IMR-90 (cell line): ENCODE measurements at regions not wholly inside any gene's neighbourhood (a gene's known extent, or its start where the extent isn't known, plus 50 kb on each side); places are given as distances from the start of the nearest gene placed in this dataset.

Source experiments
- ATAC-seq: fragments of 200-7000 bp; cut with Tn5 transposase; 2 replicates; pipeline ENCODE4 v1.9.1; 2020; ENCODE audit warnings: low read depth, mild to moderate bottlenecking, moderate library complexity
- BruUV-seq: library from RNA; stranded (reverse); fragments of 400-500 nt; replicated peaks from 2 replicates; lab custom pipeline; 2021; lab: Mats Ljungman, UMichigan
- CTCF ChIA-PET: fragments of 300-600 bp; formaldehyde crosslinking; extraction: SDS; loops from one replicate; lab custom pipeline; 2021; ENCODE audit warnings: antibody characterized with exemption; lab: Yijun Ruan, JAX
- POLR2A ChIA-PET: fragments of 300-600 bp; sonication (Branson Sonifier 250); formaldehyde crosslinking; loops from one replicate; lab custom pipeline; 2022; ENCODE audit warnings: antibody characterized with exemption; ENCODE audit not compliant: unreplicated experiment; lab: Charles Lee
- DNase-seq: peaks from one replicate; pipeline ENCODE4 v3.0.0; 2013
- H2AFZ ChIP-seq: replicated peaks from 2 replicates; pipeline ENCODE3; 2013; ENCODE audit warnings: low read length, mild to moderate bottlenecking; ENCODE audit not compliant: poor library complexity
- H2AK5ac ChIP-seq: 2 replicates; pipeline ENCODE4 v1.6.1; 2013; ENCODE audit warnings: low read depth, low read length, inconsistent platforms
- H2AK9ac ChIP-seq: replicated peaks from 2 replicates; pipeline ENCODE3; 2013; ENCODE audit warnings: mild to moderate bottlenecking, low read depth, low read length, moderate library complexity; ENCODE audit not compliant: poor library complexity
- H2BK120ac ChIP-seq: 2 replicates; pipeline ENCODE4 v1.6.1; 2013; ENCODE audit warnings: low read depth, low read length, inconsistent platforms
- H2BK15ac ChIP-seq: 3 replicates; pipeline ENCODE4 v1.6.1; 2013; ENCODE audit warnings: low read depth, low read length, inconsistent platforms
- H2BK20ac ChIP-seq: 2 replicates; pipeline ENCODE4 v1.6.1; 2013; ENCODE audit warnings: low read depth, mild to moderate bottlenecking, inconsistent platforms, low read length, moderate library complexity
- H2BK5ac ChIP-seq: 2 replicates; pipeline ENCODE4 v1.6.1; 2013; ENCODE audit warnings: mild to moderate bottlenecking, low read depth, low read length, inconsistent platforms; ENCODE audit not compliant: poor library complexity, severe bottlenecking
- H3K14ac ChIP-seq: replicated peaks from 2 replicates; pipeline ENCODE4 v1.6.1; 2013; ENCODE audit warnings: low read depth, low read length, inconsistent platforms
- H3K18ac ChIP-seq: 2 replicates; pipeline ENCODE4 v1.6.1; 2013; ENCODE audit warnings: low read depth, low read length, control low read depth
- H3K23ac ChIP-seq: 2 replicates; pipeline ENCODE4 v1.6.1; 2013; ENCODE audit warnings: low read depth, low read length, inconsistent platforms
- H3K27ac ChIP-seq: 2 replicates; pipeline ENCODE4 v1.5.1; 2013; ENCODE audit warnings: mild to moderate bottlenecking, control low read depth, low read length; ENCODE audit not compliant: insufficient read depth
- H3K27me3 ChIP-seq: 2 replicates; pipeline ENCODE4 v1.6.1; 2013; ENCODE audit warnings: low read length; ENCODE audit not compliant: control insufficient read depth, insufficient read depth
- H3K36me3 ChIP-seq: 2 replicates; pipeline ENCODE4 v1.6.1; 2013; ENCODE audit warnings: low read length, mixed read lengths; ENCODE audit not compliant: control insufficient read depth, insufficient read depth
- H3K4ac ChIP-seq: 2 replicates; pipeline ENCODE4 v1.6.1; 2013; ENCODE audit warnings: low read depth, low read length, inconsistent platforms
- H3K4me1 ChIP-seq: 2 replicates; pipeline ENCODE4 v1.6.1; 2013; ENCODE audit warnings: low read length, mixed read lengths; ENCODE audit not compliant: control insufficient read depth, insufficient read depth
- H3K4me2 ChIP-seq: 2 replicates; pipeline ENCODE4 v1.6.1; 2013; ENCODE audit warnings: low read depth, mild to moderate bottlenecking, control low read depth, low read length, moderate library complexity
- H3K4me3 ChIP-seq: 2 replicates; pipeline ENCODE4 v1.5.1; 2013; ENCODE audit warnings: low read depth, mild to moderate bottlenecking, control low read depth, low read length, moderate library complexity; ENCODE audit not compliant: insufficient read depth
- H3K56ac ChIP-seq: 2 replicates; pipeline ENCODE4 v1.6.1; 2013; ENCODE audit warnings: low read length, inconsistent platforms; ENCODE audit not compliant: insufficient read depth; ENCODE audit errors: extremely low read depth
- H3K79me1 ChIP-seq, 2 experiments: 2 replicates each; pipeline ENCODE4 v1.6.1; 2013; ENCODE audit warnings: low read length in 2 of 2, inconsistent platforms in 1 of 2, low read depth in 1 of 2
- H3K9ac ChIP-seq: 2 replicates; pipeline ENCODE4 v1.6.1; 2013; ENCODE audit warnings: low read depth, low read length, control low read depth
- H3K9me1 ChIP-seq: 2 replicates; pipeline ENCODE4 v1.6.1; 2013; ENCODE audit warnings: low read length, inconsistent platforms; ENCODE audit not compliant: insufficient read depth
- H3K9me3 ChIP-seq: 2 replicates; pipeline ENCODE4 v1.6.1; 2013; ENCODE audit warnings: low read length; ENCODE audit not compliant: control insufficient read depth, insufficient read depth
- H4K20me1 ChIP-seq: 2 replicates; pipeline ENCODE4 v1.6.1; 2013; ENCODE audit warnings: low read length, inconsistent platforms; ENCODE audit not compliant: insufficient read depth
- H4K5ac ChIP-seq: 2 replicates; pipeline ENCODE4 v1.6.1; 2013; ENCODE audit warnings: mild to moderate bottlenecking, low read depth, low read length, control low read depth
- H4K8ac ChIP-seq, 2 experiments: 2 replicates each; pipeline ENCODE4 v1.6.1; 2013; ENCODE audit warnings: low read depth in 2 of 2, low read length in 2 of 2, control low read depth in 1 of 2, inconsistent platforms in 1 of 2
- H4K91ac ChIP-seq: 2 replicates; pipeline ENCODE4 v1.6.1; 2013; ENCODE audit warnings: low read depth, low read length, inconsistent platforms; ENCODE audit not compliant: insufficient read depth
- BHLHE40 ChIP-seq: fragments of 150-350 bp; IDR thresholded peaks from 2 replicates; pipeline ENCODE4 v1.6.1; 2016; ENCODE audit warnings: mild to moderate bottlenecking, low read depth, low read length
- MAFK ChIP-seq: IDR thresholded peaks from 2 replicates; pipeline ENCODE4 v1.6.1; 2012; ENCODE audit warnings: low read depth, low read length, improper control_type of control experiment
- MAZ ChIP-seq: IDR thresholded peaks from 2 replicates; pipeline ENCODE4 v1.6.1; 2012; ENCODE audit warnings: low read depth, mild to moderate bottlenecking, low read length, improper control_type of control experiment, moderate library complexity, borderline replicate concordance
- RCOR1 ChIP-seq: IDR thresholded peaks from 2 replicates; pipeline ENCODE4 v1.6.1; 2012; ENCODE audit warnings: mild to moderate bottlenecking, low read length, improper control_type of control experiment; ENCODE audit not compliant: insufficient replicate concordance
- RFX5 ChIP-seq: IDR thresholded peaks from 2 replicates; pipeline ENCODE4 v1.8.0; 2012; ENCODE audit warnings: low read depth, mild to moderate bottlenecking, low read length, moderate library complexity
- SMC3 ChIP-seq: fragments of 150-350 bp; IDR thresholded peaks from 2 replicates; pipeline ENCODE4 v1.6.1; 2016; ENCODE audit warnings: low read depth, mild to moderate bottlenecking, antibody characterized with exemption, low read length, moderate library complexity
- WGBS, 2 experiments: methylation state at CpG; one replicate each; pipeline versions ENCODE4 v1.1.5 to v1.1.7; 2013; ENCODE audit warnings: missing lambda C conversion rate in 2 of 2; ENCODE audit not compliant: insufficient read length in 1 of 2; ENCODE audit errors: extremely low coverage in 2 of 2; 5-methylcytosine and 5-hydroxymethylcytosine counted together
- dilution Hi-C: fragments of 300-500 bp; cut with HindIII; formaldehyde crosslinking; loops from one replicate; pipeline ENCODE4 v1.14.3; 2018; ENCODE audit warnings: low sequenced_read_pairs; ENCODE audit not compliant: unreplicated experiment
- in situ Hi-C: fragments of 300-500 bp; cut with MboI; formaldehyde crosslinking; loops from 3 replicates; pipeline ENCODE4 v1.14.3; 2019; ENCODE audit warnings: low sequenced_read_pairs, inconsistent platforms, mixed read lengths
- intact Hi-C: fragments of 100-400 bp; cut with micrococcal nuclease; formaldehyde crosslinking; loops from 2 replicates; pipeline ENCODE4 v1.10.0; 2022
- TF ChIP-seq, protein P1 (sequence below): conservative IDR thresholded peaks from 2 replicates; pipeline ENCODE4 v1.5.1; 2012; ENCODE audit warnings: mild to moderate bottlenecking, low read depth, low read length, improper control_type of control experiment
- TF ChIP-seq, protein P2 (sequence below): fragments of 150-350 bp; IDR thresholded peaks from 2 replicates; pipeline ENCODE4 v1.6.1; 2017; ENCODE audit warnings: mild to moderate bottlenecking, antibody characterized with exemption, low read length, low read depth

DNA sequence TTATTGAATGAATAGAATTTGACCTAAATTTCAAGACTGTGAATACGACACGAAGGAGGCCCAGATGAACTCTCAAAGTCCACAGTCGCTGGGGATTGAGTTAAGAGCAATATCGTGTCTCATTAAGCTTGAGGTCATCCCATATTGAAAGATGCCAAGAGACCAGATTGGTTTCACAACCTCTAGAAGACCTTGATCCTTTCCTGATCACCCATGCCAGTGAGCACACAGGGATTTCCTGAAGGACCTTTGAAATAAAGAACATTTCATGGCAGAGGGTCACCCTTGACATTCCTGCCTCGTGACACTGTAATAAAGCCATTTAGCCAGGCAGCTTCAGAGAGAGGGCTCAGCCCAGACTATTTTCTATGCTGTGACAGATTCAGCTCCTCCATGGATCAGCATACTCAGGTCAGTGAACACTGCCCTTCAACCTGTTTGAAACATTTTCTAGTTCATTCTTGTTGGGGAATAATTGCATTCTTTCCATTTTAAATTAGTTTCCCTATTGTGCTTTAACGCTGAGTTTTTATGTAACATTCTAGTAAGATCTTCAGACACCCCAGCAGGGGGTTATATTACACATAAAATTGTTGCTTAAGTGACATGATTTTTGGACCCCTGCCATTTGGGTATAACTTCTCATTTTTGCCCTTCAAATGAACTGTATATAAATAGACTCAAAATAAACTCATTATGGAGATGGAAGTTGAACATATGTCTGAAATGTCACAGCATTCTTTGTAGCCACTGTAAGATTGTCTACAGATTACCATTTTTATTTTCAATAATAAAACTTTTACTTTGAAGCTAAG is 213.2 kb downstream of the C12orf50 start:
- CTCF ChIA-PET, result no interaction called here
- no TSS peak for BruUV-seq
- no peak overlapping the region for H3K9ac ChIP-seq

More for the DNA sequence above, 213.2 kb downstream of the C12orf50 start:
- in situ Hi-C loops (no loop called here), intact Hi-C loops (no loop called here), dilution Hi-C loops (no loop called here)
- DNase-seq (peak; percentile 43), ATAC-seq (no peak)
- POLR2A ChIA-PET, result interaction anchor here (0.6 kb wide), 1 partner anchor 1363 kb away, joined by 3 read pairs; no protein-coding TSS in a partner anchor
- Histone ChIP-seq H4K91ac (peak overlapping the region; percentile 76), H2AFZ (no peak overlapping the region), H4K5ac (peak overlapping the region; percentile 98), H4K20me1 (no peaks in the 10 kb centered on the region), H2BK15ac (peak overlapping the region; percentile 78; the same call in 2 of the 3 replicates), H3K4me1 (peaks cover 15% of the 10 kb centered on the region), H3K79me1 (no peaks in the 10 kb centered on the region), H3K4ac (peak overlapping the region; percentile 59), H3K18ac (peak overlapping the region; percentile 98), H2BK5ac (peak overlapping the region; percentile 99), H3K36me3 (no peaks in the 10 kb centered on the region), H2BK20ac (peak overlapping the region; percentile 91), H3K23ac (0 out of 2 replicates have a peak overlapping the region, but pooled peaks have one; percentile 10), H4K8ac (peak overlapping the region; percentile 33 to 42; a peak in 2 of 4 replicates), H3K27me3 (no peaks in the 10 kb centered on the region), H3K4me3 (no peak overlapping the region), H3K9me3 (no peaks in the 10 kb centered on the region), H2BK120ac (peak overlapping the region; percentile 81), H3K14ac (peak overlapping the region; percentile 88), H2AK9ac (no peak overlapping the region), H2AK5ac (peak overlapping the region; percentile 80), H3K56ac (no peak overlapping the region), H3K4me2 (no peak overlapping the region), H3K9me1 (peaks cover 11% of the 10 kb centered on the region; the same call in 1 of the 2 replicates), H3K27ac (peak overlapping the region; percentile 47; the same call in 1 of the 2 replicates)
- TF ChIP-seq, protein P1, sequence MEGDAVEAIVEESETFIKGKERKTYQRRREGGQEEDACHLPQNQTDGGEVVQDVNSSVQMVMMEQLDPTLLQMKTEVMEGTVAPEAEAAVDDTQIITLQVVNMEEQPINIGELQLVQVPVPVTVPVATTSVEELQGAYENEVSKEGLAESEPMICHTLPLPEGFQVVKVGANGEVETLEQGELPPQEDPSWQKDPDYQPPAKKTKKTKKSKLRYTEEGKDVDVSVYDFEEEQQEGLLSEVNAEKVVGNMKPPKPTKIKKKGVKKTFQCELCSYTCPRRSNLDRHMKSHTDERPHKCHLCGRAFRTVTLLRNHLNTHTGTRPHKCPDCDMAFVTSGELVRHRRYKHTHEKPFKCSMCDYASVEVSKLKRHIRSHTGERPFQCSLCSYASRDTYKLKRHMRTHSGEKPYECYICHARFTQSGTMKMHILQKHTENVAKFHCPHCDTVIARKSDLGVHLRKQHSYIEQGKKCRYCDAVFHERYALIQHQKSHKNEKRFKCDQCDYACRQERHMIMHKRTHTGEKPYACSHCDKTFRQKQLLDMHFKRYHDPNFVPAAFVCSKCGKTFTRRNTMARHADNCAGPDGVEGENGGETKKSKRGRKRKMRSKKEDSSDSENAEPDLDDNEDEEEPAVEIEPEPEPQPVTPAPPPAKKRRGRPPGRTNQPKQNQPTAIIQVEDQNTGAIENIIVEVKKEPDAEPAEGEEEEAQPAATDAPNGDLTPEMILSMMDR, result no peak
- TF ChIP-seq RCOR1, result no peak
- no peak for TF ChIP-seq MAFK
- TF ChIP-seq, protein P2, sequence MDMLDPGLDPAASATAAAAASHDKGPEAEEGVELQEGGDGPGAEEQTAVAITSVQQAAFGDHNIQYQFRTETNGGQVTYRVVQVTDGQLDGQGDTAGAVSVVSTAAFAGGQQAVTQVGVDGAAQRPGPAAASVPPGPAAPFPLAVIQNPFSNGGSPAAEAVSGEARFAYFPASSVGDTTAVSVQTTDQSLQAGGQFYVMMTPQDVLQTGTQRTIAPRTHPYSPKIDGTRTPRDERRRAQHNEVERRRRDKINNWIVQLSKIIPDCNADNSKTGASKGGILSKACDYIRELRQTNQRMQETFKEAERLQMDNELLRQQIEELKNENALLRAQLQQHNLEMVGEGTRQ, result no peak
- no peak for TF ChIP-seq SMC3
- no peak for TF ChIP-seq RFX5
- no peak for TF ChIP-seq MAZ
- no peak for TF ChIP-seq BHLHE40
- no CpG with 5 or more reads among the region's 6 CpGs for WGBS, 2 experiments
